Right lobe of liver (tissue), 4 donors: ENCODE measurements at regions not wholly inside any gene's neighbourhood (a gene's known extent, or its start where the extent isn't known, plus 50 kb on each side); places are given as distances from the start of the nearest gene placed in this dataset.

ENCODE experiments used
- POLR2A ChIP-seq: fragments of 450-650 bp; IDR thresholded peaks from one replicate; pipeline ENCODE4 v1.6.1; 2017; ENCODE audit warnings: antibody characterized with exemption, mild to moderate bottlenecking
- TF ChIP-seq, protein P1 (sequence below), 4 donors: fragments of 200-600 bp in 3 of 4; fragments of 450-650 bp in 1 of 4; IDR thresholded peaks; one replicate each; pipeline versions ENCODE4 v1.5.1 to v1.8.0; 2016 to 2022; ENCODE audit warnings: antibody characterized with exemption in 4 of 4, mild to moderate bottlenecking in 2 of 4
- donor health status: DM: no; HTN: no; CAD: no.
- donor health status: DM: no; HTN: no; CAD: no.
- donor health status: DM: no; HTN: yes; CAD: no.

GRCh38 chr22:47589271-47590250 is 827.1 kb downstream of the TBC1D22A start:
- TF ChIP-seq, protein P1, sequence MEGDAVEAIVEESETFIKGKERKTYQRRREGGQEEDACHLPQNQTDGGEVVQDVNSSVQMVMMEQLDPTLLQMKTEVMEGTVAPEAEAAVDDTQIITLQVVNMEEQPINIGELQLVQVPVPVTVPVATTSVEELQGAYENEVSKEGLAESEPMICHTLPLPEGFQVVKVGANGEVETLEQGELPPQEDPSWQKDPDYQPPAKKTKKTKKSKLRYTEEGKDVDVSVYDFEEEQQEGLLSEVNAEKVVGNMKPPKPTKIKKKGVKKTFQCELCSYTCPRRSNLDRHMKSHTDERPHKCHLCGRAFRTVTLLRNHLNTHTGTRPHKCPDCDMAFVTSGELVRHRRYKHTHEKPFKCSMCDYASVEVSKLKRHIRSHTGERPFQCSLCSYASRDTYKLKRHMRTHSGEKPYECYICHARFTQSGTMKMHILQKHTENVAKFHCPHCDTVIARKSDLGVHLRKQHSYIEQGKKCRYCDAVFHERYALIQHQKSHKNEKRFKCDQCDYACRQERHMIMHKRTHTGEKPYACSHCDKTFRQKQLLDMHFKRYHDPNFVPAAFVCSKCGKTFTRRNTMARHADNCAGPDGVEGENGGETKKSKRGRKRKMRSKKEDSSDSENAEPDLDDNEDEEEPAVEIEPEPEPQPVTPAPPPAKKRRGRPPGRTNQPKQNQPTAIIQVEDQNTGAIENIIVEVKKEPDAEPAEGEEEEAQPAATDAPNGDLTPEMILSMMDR (IDR thresholded peaks at IDR 0.05), result no peak
- no peak for TF ChIP-seq POLR2A
